ENCODE measurements at regions not wholly inside any gene's neighbourhood (a gene's known extent, or its start where the extent isn't known, plus 50 kb on each side); places are given as distances from the start of the nearest gene placed in this dataset.
"Not testable (repeated sequence)": the region's sequence is repeated elsewhere in the genome, so short reads cannot be mapped to it uniquely, and the experiment has no call there.

DNA sequence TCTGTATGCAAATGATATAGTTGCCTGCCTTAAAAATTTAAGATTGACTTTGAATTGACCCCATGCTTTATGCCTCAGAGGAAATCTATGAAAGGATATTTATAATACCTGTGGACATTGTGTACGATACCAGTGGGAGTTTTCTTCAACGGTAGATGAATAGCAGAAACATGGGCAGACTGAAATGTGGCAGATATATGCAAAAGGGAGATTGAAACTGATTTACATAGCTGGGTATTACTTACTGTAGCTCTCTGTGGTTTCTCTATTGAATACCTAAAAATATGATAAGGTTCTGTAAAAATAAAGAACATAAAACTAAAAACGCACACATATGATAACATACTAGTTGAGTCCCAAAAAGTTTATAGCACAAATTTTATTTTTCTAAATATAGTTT is 345.2 kb upstream of the PCSK5 start:
- no peak for DNase-seq

DNA sequence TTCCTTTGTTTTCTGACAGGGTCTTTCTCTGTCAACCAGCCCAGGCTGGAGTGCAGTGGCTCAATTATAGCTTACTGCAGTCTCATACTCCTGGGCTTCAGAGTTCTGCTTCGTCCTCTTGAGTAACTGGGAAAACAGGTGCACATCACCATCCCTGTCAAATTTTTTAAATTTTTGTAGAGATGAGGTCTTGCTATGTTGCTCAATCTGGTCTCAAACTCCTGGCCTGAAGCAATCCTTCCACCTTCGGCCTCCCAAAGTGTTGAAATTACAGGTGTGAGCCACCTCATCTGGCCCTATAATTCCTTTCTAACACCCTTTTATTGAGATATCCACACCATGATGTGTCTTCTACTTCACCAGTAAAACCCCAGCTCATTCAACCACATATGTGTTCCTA is 341.6 kb upstream of the PCSK5 start:
- no peak for DNase-seq

DNA sequence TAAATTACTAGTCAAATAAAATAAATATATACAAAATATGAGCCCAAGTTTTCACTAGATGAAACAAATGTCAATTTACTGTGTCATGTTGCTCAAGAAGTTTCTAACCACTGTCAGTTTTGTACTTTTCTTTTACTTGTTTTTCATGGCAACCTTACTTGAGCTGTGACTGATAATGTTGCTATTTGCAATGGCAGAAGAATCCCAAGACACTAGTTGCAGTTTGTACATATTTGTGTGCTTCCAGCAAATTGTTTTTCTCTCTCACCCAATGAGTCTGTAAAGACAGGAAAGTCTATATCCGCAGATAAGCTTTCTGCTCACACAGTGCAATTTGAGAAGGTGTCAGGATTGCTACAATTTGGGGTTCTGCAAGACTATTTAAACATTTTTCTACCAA is 338.6 kb upstream of the PCSK5 start:
- DNase-seq = no peak

DNA sequence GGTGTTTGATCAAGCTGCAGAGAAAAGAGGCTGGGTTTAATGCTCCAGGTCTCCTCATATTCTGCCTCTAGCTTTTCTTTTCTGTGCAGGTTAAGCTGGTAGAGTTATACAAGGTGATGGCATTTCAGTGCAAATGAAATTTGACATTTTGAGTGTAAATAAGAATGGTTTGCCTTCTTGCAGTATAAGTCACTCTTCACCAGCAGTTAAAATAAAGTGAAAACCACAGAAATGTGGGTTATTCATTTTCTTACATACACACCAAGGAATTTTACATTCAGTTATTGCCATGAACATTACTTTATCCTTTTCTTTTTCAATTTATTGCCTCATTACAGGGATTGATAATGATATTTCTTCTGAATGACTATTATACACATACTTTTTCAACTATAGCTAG is 337.5 kb upstream of the PCSK5 start:
- no peak for DNase-seq

DNA sequence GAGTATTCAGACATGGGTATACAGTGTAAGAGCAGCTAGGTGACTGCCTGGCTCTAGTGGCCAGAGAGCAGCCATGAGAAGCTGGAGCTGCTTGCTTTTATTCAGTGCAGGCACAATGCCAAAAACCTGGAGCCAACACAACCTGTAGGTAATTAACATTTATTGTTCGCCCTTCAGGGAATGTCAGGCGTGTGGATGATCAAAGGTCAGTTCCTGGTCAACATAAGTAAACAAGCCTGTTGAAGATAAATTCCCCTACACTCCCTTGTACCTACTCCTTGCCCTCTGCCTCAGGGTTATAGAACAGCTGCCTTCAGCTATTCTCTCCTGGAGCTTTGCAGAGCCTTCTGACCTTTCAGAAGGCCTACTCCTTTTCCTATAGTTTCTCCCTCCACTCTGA is 323.7 kb upstream of the PCSK5 start:
- DNase-seq = not testable (repeated sequence)

DNA sequence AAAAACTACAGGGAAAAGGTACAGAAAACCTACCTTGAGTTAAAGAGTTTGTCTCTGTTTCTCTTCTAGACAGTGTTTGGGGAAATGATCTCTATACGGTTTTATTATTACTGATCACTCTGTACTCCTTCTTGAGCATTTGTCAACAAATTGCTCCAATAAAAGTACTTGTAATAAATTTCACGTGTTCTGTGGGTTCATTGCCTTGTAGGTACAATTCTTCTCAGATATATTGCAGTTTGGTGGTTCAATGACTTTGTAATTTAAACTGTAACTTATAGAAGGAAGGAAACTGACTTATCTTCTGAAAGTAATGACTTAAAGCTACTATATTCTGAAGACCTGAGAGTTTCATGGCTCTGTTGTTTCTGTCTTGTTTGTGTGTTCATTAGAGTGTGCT is 319.9 kb upstream of the PCSK5 start:
- no peak for DNase-seq

DNA sequence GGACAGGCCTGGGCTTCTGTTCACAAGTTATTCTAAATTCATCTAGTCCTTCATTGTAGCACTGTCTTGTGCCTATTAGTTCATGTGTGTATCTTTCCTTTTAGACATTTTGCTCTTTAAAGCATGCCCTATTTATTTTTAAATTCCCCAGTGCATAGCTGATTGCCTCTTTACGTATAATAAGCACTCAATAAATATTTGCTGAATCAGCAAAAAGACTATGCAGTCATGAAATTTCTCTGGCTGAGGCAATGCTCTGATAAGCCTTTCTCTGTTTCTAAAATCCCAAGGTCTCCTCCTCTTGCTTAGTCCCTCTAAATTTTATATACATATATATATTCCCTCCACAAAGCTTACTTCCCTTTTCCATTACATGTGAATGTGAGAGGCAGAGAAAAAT is 315.9 kb upstream of the PCSK5 start:
- no peak for DNase-seq

DNA sequence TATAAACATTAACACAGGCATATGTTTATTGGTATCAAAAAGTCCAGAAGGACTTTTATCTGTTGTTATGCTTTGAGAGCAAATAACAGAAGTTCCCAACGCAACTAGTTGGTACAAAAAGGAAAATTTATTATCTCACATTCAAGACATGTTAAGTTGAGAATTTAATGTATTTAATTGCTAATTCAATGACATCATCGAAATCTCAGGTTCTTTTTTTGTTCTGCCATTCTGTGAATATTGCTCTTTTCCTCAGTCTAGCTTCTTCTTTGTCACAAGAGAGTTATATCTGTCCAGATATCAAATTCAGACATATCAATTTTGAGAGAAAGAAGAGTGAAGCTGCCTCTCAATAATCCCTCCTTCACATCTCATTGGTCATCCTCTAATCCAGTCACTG is 307.6 kb upstream of the PCSK5 start:
- DNase-seq = no peak

DNA sequence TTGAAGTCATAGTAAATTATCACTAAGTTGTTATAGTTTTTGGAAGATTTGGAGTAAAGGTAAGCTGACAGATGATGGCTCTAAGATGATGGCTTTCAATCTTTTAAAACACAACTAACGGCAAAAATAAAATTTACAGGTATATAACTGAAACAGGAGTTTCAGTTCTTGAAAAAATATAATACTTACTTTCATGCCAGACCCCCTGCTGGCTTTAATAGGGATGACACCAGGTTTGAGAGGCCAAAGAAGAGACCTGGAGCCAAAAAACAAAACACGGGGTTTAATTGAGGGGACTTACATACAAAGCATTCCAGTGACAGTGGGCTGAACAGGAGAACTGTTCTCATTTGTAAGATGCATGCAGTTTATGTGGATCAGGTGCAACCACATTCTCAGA is 301.7 kb upstream of the PCSK5 start:
- no peak for DNase-seq

DNA sequence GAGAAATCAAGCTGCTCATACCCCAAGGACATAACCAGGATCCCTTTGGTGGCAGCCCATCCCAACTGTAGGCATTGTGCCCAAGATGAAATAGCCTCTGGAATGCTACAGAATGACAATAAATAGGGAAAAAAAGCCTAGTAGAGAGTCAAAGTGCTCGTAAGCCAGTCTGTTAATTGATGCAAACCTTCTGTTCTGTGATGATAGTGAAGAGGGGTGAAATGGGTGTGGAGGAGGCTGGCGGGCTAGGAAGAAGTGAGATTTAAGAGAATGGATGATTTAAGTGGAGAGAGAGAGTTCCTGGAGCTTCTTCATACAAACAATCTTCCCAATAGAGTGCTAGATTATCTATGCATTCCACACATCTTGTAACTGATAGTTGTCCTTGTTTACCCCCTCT is 301.0 kb upstream of the PCSK5 start:
- no peak for DNase-seq

DNA sequence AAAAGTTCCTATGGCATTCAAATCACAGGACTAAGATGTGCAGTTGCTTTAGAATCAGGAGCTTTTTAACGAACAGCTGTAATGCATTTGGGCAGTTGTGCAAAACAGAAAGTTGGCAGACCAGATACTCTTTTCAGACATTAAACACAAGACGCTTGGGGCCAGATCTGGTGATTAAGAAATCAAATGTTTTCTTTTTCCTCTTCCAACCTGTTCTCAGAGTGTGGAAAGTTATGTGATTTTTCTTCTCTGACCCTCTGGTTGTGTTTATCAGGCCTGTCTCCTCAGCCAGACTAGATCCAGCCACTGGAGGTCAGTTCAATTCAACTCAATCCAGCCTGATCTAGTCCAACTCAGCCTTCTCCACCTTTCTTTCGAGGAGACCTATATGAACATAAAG is 298.5 kb upstream of the PCSK5 start:
- no peak for DNase-seq

DNA sequence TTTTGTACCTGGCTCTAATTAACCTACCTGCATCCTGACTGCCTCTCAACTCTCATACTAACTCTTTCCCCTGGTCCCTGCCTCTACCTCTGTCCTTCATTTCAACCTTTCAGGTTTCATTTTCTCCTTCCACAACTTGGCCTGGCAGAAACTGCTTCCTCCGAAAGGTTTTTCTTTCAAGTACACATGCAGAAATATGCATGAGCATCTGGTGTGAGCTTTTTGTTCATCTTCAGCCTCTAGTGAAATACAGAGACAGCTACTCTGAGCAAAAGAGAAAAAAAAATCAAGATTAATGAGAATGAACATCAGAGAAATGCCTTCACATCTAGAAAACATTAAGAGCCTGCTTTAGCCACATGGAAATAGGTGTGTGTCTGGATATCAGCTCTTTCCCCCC is 297.9 kb upstream of the PCSK5 start:
- DNase-seq = no peak

DNA sequence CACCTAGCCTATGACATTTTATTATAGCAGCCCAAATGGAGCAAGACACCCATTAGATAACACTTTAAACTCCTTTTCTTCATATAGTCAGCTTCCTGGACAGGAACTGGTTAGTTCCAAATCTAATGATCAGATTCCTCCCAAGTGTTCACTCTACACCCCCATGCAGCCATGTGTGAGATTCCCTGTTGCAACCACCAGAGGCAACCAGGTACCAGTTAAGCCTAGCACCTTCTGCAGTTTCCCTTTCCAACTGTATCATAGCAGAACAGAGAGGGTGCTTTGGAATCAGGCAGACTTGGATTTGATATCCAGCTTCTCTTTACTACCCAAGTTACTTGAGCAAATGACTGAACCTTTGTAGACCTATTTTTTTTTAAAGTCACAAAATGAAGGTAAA is 296.6 kb upstream of the PCSK5 start:
- no peak for DNase-seq

DNA sequence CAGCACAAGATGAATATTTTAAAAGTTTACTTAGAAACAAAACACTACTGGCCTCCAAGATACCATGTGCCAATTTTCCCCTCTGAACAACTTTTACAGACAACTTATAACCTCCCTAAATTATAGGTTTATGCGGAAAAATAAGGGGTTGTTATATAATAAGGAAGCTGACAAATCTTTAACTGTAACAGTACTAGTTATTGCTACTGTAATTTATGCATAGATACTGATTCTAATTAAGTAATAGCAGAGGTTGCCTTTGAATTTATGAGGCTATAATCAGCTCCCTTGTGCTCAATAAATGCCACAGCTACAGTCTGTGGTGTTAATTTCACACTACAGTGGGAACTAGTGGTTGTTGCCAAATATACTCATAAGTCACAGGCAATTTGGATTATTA is 291.3 kb upstream of the PCSK5 start:
- DNase-seq = no peak

DNA sequence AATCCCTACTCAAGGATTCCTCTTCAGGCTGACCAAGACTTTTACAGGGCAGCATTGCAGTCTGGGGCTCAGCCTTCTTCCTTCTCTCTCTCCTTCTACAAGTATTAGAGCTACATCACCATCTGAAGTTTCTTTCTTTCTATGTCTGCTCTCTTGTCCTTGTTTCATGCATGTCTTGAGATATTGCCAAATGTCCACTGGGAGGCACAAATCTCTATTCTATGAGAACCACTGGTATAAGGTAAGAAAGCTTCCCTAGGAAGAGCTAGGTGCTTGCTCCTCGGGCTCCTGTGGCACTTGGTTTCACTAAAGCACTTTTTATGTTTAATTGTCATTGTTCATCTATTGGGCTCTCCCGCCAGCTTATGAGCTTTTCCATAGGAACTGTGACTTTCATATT is 289.2 kb upstream of the PCSK5 start:
- DNase-seq = no peak

DNA sequence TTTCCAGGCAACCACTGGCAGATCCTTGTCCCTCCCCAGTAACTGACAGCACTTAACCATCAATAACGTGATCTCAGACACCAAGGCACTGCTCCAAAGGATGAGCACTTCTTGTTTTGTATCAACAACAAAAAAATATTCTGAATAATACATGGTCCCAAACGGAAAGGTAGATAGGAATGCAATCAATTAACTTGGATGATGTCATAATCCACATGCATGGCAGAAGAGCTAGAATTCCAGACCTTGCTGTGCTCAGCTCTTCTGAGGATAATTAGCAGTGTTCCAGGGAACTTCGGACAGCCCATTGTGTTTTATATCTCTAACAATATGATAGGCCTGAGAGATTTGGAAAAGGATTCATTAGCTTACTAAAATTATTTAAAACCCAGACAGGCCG is 288.4 kb upstream of the PCSK5 start:
- DNase-seq = no peak

DNA sequence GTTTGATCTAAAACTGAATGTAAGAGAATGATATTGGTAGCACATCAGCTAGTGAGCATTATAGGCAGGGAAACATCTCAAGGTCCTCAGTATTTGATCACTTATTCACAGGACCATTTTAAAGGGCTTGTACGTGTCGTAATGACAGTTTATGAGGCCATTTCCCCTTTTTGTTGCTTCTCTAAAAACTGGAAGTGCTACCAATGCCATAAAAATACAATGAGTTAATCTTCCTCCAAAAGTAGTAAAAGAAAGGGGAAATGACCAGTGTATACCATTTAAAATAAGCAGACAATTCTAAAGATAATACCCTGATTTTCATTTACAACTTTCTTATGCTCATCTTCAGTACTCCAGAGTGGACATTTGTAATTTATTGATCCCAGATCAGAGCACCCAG is 285.8 kb upstream of the PCSK5 start:
- no peak for DNase-seq

DNA sequence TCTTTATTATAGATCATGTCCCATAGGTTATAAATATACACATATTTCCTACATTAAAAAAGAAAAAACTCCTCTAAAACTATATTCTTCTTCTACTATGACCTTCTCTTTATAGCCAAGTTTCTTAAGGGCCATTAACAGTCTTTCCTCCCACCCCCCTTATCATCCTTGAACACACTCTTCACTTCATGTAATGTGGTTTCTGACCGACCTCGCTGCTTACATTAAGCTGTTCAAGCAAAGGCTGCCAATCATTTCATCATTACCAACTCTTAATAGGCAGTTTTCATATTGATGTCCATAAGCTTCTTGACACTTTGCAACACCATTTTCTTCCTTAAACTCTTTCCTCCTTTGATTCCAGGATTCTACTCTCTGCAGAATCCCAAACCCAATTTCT is 283.0 kb upstream of the PCSK5 start:
- no peak for DNase-seq

DNA sequence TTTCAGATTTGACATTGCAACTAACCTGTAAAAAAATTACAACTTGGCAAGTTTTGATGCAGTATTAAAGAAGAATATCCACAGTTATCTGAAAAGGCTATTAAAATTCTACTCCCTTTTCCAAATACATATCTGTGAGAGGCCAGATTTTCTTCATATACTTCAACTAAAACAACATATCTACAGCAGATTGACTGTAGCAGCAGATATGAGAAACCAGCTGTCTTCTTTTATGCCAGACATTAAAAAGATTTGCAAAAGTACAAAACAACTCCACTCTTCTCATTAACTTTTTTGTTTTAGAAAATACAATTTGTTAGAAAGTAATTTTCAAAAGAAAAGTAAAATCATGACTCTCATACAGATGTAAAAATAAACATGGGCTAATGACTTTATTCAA is 281.1 kb upstream of the PCSK5 start:
- DNase-seq = no peak

DNA sequence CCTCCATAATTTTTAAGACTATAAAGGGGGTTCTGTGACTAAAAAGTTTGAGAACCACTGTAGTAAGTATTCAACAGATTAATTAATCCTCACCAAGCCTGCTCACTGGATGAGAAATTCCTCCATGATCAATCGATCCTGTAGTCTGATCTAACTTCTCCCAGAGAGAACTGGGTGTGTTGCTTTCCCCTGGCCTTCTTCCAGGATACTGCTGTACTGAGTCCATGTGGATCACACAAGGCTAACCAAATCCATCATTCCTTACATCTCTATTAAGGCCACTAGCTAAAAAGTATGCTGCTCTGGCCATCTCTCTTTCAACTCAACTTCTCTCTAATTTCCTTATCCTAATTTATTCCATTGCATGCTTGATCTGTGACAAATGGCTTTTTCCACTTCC is 280.2 kb upstream of the PCSK5 start:
- no peak for DNase-seq

DNA sequence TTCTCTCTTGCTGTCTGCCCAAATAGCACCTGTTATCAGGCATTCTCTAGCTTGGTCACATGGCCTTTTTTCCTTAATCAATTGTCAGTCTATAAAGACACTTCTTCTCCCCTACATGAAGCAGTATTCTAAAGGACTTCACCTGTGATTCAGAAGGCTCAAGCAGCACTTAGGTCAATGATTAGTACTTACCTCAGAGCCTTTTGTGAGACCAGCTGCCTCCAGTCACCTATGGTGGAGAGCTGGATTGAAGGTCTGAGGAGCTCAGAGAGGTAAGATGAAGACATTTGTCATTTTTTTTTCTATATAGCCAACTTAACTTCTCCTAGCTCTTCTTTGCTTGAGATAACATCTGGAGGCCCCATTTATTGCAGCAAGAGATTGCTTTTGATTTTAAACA is 278.3 kb upstream of the PCSK5 start:
- DNase-seq = no peak

DNA sequence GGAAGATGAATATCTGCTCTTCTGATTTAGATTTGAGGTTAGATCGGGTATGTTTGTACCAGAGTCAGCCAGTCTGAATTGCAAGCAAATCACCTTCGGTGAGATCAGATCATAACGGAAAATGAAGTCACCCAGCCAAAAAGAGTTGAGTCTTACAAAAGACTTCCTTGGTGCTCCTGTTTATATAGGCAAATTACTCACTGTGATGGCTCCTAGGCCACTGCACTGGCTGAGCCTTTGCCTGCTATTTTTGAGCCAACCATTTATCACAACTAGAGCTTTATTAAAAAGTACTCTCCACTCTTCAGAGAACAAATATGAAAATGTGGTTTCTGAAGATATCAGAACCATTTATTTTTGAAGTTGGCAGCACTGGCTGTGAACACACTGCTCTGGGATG is 277.7 kb upstream of the PCSK5 start:
- no peak for DNase-seq

DNA sequence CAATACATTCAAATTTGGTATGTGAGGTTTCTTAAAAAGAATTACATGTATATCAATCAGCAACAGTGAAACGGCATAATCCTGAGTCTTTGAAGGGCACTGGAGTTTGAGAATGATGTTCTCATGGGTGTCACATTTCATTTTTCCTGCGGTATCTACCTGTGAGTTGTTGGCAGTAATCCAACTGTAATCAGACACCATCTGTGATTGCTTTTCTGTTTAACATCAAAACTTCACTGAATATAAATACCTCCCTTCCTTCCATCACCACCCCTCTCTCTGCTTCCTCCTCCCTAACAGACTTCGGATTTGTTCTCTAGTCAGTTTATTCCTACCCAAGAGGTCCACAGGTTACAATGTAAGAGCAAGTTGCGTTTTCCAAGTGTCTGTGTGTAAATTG is 275.2 kb upstream of the PCSK5 start:
- DNase-seq = no peak

DNA sequence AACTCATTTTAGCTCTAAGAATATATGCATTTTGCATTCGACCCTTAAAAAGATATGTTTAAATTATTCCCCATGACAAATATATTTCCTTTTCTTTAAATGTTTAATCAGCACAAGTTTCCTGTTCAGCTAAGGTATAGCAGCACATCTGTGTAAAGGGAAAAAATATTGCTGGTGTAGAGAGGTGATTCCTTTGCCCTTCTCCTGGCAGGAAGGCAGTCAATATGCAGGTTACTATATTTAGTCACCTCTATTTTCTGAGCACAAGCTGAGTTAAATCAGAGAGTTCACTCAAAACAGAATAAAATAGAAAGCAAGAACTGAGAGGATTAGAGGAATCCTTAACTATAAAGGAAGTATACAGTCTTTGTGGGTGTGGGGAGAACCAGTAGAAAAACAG is 274.4 kb upstream of the PCSK5 start:
- DNase-seq = no peak

DNA sequence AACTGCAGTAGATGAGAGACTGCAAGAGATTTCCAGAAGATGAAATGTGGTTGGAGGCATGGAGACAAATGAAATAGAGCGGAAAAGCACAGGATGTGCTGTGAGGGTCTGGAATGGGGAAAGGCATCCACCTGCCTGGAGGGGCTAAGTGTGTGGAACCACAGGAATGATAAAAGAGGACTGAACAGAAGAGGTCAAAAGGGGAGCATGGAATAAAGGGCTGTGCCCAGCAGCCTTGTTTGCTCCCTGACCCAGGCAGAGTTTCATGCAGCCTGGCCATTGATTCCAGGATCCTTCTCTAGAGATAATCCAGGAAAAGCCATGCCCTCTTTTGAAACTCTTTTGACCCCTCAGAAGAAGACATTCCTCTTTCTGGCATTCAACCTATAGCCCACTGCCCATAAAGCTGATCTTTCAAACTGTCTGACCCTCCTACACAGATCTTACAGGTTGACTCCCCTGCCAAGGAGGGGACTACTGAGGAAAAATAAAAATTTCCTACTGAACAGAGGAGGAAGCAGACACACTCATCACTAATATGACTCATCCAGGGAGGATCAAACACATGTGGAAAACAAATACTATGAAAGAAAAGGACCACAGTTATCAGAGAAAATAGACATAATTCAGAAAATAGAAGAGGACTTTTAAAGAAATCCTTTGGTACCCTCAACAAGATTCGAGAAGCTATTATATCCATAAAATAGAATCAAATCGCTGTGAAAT is 273.5 kb upstream of the PCSK5 start:
- DNase-seq = no peak

DNA sequence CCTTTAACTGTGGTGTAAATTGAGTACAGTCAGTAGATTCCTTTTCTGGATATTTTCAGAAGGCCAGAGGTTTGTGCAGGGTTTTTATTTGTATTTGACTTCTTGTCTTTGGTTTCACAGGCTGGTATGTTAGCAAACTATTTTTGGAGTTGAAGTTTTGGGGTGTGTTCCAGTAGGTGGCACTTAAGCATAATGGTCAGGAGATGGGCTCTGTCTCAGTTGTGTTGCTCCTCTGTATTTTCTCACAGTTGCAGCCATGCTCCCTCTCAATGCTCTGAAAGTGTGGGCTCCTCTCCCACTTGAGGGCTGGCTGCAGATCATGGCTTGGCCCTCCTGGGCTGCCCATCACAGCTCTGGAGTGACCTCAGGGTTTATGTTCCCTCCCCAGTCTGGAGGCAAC is 267.0 kb upstream of the PCSK5 start:
- no peak for DNase-seq
